Cardiac fibroblast (primary cell): ENCODE measurements at regions not wholly inside any gene's neighbourhood (a gene's known extent, or its start where the extent isn't known, plus 50 kb on each side); places are given as distances from the start of the nearest gene placed in this dataset.
A peak's percentile ranks its signal among the peaks of the same experiment; 100 is the strongest.

Experiments
- DNase-seq, 2 donors: peaks; one replicate each; pipeline versions ENCODE4 v3.0.0 to v3.0.0-alpha.2; 2010; ENCODE audit warnings: low read depth in 2 of 2
- H3K4me3 ChIP-seq, 2 donors: replicated peaks in 1 of 2; 1 replicate in 1 of 2; 2 replicates in 1 of 2; pipeline ENCODE4 v1.5.1; 2011; ENCODE audit warnings: low read depth in 2 of 2, low read length in 2 of 2, mild to moderate bottlenecking in 2 of 2, moderate library complexity in 1 of 2
- TF ChIP-seq, protein P1 (sequence below): IDR thresholded peaks from one replicate; pipeline ENCODE4 v1.5.1; 2011; ENCODE audit warnings: low read depth, mild to moderate bottlenecking, low read length, inconsistent platforms

DNA sequence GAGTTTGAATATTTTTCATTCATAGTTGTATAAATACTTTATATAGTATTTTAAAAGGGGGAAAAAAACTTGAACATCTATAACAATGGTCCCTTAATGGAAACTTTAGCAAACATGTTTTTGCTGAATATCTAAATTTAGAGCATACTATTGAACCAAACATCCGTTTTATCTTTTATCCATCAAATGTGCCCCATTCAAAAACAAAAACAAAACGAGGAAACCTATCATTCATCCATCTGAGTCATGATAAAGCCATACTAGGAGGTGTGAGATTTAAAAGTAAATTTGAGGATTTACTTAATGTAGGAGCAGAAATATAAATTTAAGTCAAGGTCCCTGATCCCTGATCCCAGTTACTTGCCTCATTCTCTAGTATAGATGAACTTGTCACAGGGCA, 463.6 kb upstream of the MDFIC2 start:
- no peak overlapping the region for H3K4me3 ChIP-seq
- no peak for DNase-seq
- TF ChIP-seq, protein P1, sequence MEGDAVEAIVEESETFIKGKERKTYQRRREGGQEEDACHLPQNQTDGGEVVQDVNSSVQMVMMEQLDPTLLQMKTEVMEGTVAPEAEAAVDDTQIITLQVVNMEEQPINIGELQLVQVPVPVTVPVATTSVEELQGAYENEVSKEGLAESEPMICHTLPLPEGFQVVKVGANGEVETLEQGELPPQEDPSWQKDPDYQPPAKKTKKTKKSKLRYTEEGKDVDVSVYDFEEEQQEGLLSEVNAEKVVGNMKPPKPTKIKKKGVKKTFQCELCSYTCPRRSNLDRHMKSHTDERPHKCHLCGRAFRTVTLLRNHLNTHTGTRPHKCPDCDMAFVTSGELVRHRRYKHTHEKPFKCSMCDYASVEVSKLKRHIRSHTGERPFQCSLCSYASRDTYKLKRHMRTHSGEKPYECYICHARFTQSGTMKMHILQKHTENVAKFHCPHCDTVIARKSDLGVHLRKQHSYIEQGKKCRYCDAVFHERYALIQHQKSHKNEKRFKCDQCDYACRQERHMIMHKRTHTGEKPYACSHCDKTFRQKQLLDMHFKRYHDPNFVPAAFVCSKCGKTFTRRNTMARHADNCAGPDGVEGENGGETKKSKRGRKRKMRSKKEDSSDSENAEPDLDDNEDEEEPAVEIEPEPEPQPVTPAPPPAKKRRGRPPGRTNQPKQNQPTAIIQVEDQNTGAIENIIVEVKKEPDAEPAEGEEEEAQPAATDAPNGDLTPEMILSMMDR = no peak

DNA sequence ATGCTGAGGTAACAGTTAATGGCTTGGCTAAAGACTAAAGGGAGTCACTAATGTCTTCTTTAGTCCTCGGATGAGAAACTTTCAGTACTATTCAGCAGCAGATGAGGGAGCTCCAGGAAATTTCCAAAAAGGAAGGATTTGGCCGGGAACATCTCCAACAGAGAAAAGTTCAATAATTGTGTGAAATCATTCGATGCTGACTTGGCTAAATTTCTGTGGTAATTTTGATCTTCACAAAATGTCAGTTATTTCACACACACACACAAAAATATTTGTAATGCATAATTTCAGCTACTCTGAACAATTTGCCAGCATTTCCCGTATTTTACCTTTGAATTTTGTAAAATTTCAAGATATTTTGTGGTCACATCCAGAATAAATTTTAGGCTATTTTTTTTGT, 462.8 kb upstream of the MDFIC2 start:
- TF ChIP-seq, protein P1 = no peak
- DNase-seq = no peak
- H3K4me3 ChIP-seq = no peak overlapping the region

DNA sequence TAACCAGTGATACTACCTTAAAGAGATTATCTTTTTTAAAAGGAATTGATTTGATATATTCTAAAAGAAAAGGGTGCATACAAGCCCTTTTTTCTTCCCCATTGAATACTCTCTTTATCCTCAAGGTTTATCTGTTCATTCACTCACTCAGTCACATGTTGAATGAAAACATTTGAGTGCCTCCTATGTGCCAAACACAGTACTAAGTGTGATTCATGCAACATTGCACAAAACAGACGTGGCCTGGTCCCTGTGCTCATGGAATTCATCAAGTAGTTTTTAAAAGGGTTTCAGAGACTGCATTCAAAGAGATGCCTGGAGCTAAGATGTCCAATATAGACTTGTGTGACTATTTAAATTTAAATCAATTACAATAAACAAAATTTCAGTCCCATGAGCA, 462.2 kb upstream of the MDFIC2 start:
- TF ChIP-seq, protein P1 = no peak
- DNase-seq = peak in 1 of 2 donors; percentile 41
- H3K4me3 ChIP-seq = no peak overlapping the region

DNA sequence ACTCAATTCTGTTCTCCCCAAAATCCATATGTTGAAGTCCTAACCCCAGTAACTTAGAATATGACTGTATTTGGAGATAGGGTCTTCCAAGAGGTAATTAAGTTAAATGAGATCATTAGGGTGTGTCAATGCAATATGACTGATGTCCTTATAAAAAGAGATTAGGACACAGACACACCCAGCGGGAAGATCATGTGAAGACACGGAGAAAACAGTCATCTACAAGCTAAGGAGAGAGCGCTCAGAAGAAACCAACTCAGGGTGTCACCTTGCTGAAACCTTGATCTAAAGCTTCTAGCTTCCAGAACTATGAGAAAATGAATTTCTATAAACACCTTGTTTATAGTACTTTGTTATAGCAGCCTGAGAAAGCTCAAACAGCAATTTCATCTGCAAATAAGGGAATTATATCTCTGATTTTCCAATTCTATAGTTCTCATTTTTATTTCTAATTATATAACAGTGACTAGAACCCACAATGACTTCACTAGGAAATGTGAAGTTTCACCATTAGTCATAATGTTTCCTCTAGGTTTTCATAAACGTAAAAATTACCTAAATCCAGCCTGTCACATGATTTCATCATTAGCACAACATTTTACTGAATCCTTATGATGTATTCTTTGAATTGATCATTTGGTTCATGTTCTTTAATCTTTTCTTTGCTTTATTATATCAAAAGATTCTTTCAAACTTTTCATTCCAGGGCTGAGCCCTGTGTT, 459.1 kb upstream of the MDFIC2 start:
- peak in 1 of 2 donors; percentile 74 for DNase-seq
- H3K4me3 ChIP-seq = no peak overlapping the region
- TF ChIP-seq, protein P1 = no peak

DNA sequence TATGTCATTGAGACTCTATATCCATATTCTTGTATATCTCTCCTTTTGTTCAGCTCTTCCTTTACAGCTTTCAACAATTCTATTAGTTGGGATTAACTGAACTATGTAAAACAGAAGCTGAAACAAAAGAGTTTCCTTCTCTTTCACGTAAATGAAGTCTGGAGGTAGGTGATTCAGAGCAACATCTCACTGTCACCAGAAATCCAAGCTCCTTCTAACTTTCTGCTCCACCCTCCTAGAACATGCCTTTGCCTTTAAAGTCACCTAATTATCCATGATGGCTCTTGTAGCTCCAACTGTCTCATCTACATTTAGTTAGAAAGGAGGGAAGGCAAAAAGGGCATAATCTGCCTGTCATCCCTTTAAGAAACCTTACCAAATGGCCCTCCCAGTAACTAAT, 458.2 kb upstream of the MDFIC2 start:
- TF ChIP-seq, protein P1 = no peak
- DNase-seq = peak in 1 of 2 donors; percentile 3

DNA sequence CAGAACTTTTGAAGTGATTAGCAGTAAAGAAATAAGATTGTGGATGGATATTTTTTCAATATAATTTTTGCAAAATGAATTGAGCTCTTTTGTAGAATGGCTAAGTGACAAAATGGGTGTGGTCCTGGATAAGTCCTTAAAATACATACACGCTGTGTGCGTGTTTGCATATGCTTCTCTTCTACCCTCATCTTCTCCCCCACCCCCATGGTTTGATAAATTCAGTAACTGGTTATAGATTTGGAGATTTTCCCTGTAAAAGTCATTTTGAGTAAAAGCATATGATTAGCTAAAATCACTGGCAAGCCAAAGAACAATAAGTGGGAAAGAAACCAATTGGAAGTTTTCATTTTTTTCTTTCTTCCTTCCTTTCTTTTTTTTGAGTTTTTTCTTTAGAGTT, 453.9 kb upstream of the MDFIC2 start:
- no peak for DNase-seq
- H3K4me3 ChIP-seq = no peak overlapping the region
- TF ChIP-seq, protein P1 = no peak

More for the DNA sequence above, 458.2 kb upstream of the MDFIC2 start:
- H3K4me3 ChIP-seq = no peak overlapping the region

DNA sequence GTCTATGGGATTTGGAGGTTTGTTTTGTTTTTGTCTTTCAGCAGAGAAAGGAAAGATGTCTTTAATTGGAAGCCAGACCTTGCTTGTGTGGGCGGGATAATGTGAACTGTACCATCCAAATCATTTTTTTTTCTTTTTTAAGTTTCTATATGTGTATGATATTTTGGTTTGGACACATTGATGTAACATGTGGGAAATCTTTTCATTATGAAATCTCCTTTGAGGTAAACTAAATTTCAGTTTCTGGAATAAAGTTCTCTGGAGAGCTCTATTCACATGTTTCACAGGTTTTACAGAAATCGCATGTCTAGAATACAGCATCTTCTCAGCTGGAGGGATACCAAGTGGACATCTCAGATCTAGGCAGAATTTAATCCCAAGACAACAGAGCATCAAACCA, 451.5 kb upstream of the MDFIC2 start:
- H3K4me3 ChIP-seq = no peak overlapping the region
- TF ChIP-seq, protein P1 = no peak
- no peak for DNase-seq
